Stomach (tissue), 8 donors: ENCODE measurements at regions not wholly inside any gene's neighbourhood (a gene's known extent, or its start where the extent isn't known, plus 50 kb on each side); places are given as distances from the start of the nearest gene placed in this dataset.

Experiments used
- DNase-seq, 2 donors: peaks; one replicate each; pipeline versions ENCODE4 v3.0.0 to v3.0.0-alpha.2; 2013 to 2019
- H3K27ac ChIP-seq, 5 donors: fragments of 200-600 bp in 4 of 5; sonication (generic) in 4 of 5; one replicate each; pipeline ENCODE4 v1.5.1; 2013 to 2019; ENCODE audit warnings: mild to moderate bottlenecking in 1 of 5, moderate library complexity in 1 of 5
- H3K27me3 ChIP-seq, 3 donors: fragments of 200-600 bp; sonication (generic); one replicate each; pipeline ENCODE4 v1.5.1; 2017 to 2019; ENCODE audit warnings: mixed run types in 1 of 3
- H3K36me3 ChIP-seq, 4 donors: fragments of 200-600 bp; sonication (generic); 1 replicate in 3 of 4; 2 replicates in 1 of 4; pipeline ENCODE4 v1.5.1; 2016 to 2019
- H3K4me1 ChIP-seq, 4 donors: fragments of 200-600 bp; sonication (generic); one replicate each; pipeline ENCODE4 v1.5.1; 2016 to 2019
- H3K4me3 ChIP-seq, 4 donors: fragments of 200-600 bp; sonication (generic) in 3 of 4; one replicate each; pipeline ENCODE4 v1.5.1; 2016 to 2019; ENCODE audit warnings: mild to moderate bottlenecking in 1 of 4
- H3K9me3 ChIP-seq, 4 donors: fragments of 200-600 bp; sonication (generic); one replicate each; pipeline ENCODE4 v1.5.1; 2016 to 2019
- EP300 ChIP-seq: sonication (generic); formaldehyde crosslinking; IDR thresholded peaks from one replicate; pipeline ENCODE4 v1.6.1; 2017; ENCODE audit warnings: antibody characterized with exemption
- POLR2A ChIP-seq, 4 donors: fragments of 450-650 bp; IDR thresholded peaks; one replicate each; pipeline ENCODE4 v1.6.1; 2016; ENCODE audit warnings: antibody characterized with exemption in 4 of 4, control low read depth in 2 of 4, mild to moderate bottlenecking in 1 of 4, moderate library complexity in 1 of 4
- POLR2AphosphoS5 ChIP-seq, 3 donors: sonication (generic); formaldehyde crosslinking; IDR thresholded peaks; one replicate each; pipeline ENCODE4 v1.6.1; 2016; ENCODE audit warnings: antibody characterized with exemption in 3 of 3
- WGBS, 5 donors: extraction: QIAGEN DNeasy Blood & Tissue Kit in 3 of 5; methylation state at CpG; one replicate each; pipeline versions ENCODE4 v1.1.5 to v1.1.7; 2013 to 2018; 5-methylcytosine and 5-hydroxymethylcytosine counted together
- intact Hi-C: fragments of 100-400 bp; cut with DNase I; formaldehyde crosslinking; loops from one replicate; pipeline ENCODE4 v1.15.1; 2023; ENCODE audit warnings: low total_unique reads
- TF ChIP-seq, protein P1 (sequence below), 7 experiments: fragments of 450-650 bp in 4 of 7; fragments of 200-600 bp in 3 of 7; sonication (generic) in 3 of 7; IDR thresholded peaks; one replicate each; pipeline ENCODE4 v1.5.1; 2016 to 2019; ENCODE audit warnings: antibody characterized with exemption in 7 of 7, control low read depth in 2 of 7, mild to moderate bottlenecking in 1 of 7
- donor health status: healthy with polysubstance abuse.
- donor health status: Bipolar disorder and iron deficiency.
- donor health status: healthy.

DNA sequence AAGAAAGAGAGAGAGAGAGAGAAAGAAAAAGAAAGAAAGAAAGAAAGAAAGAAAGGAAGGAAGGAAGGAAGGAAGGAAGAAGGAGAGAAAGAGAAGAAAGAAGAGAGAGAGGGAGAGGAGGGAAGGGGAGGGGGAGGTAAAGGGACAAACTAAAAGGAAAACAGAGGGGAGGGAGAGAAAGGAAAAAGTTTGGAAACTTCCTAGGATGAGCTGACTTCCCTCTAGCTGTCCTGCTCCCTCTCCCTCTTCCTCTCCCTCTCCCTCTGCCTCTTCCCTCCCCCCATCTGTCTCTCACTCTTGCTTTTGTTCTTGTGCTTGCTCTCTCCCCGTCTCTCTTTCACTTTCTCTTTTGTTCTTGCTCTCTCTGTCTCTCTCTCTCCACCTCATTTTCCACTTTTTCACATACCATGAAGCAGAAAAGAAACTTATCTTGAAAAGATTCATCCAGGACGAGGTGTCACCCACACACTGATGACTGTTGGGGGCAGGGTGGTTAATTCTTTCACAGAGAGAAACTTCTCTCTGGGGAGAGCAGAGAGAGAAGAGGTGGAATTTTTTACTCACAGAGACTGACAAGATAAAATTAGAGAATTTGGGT is 56.4 kb upstream of the DUSP22 start:
- H3K4me3 ChIP-seq, result peak overlapping the region; percentile 13 to 40 (median 23)
- TF ChIP-seq POLR2A (IDR thresholded peaks at IDR 0.05) (no peak), POLR2AphosphoS5 (IDR thresholded peaks at IDR 0.05) (no peak)
- TF ChIP-seq, protein P1, sequence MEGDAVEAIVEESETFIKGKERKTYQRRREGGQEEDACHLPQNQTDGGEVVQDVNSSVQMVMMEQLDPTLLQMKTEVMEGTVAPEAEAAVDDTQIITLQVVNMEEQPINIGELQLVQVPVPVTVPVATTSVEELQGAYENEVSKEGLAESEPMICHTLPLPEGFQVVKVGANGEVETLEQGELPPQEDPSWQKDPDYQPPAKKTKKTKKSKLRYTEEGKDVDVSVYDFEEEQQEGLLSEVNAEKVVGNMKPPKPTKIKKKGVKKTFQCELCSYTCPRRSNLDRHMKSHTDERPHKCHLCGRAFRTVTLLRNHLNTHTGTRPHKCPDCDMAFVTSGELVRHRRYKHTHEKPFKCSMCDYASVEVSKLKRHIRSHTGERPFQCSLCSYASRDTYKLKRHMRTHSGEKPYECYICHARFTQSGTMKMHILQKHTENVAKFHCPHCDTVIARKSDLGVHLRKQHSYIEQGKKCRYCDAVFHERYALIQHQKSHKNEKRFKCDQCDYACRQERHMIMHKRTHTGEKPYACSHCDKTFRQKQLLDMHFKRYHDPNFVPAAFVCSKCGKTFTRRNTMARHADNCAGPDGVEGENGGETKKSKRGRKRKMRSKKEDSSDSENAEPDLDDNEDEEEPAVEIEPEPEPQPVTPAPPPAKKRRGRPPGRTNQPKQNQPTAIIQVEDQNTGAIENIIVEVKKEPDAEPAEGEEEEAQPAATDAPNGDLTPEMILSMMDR (IDR thresholded peaks at IDR 0.05), result no peak
- H3K27me3 ChIP-seq, result no peaks in the 10 kb centered on the region
- WGBS, 5 donors, result 1 to 14% (median 4%) methylated on average over 2 of the region's 2 CpGs
- H3K4me1 ChIP-seq, result peaks cover 0 to 9% (median 4%) of the 10 kb centered on the region in 4 donors
- H3K27ac ChIP-seq, result peak overlapping the region in 4 of 5 donors; percentile 17 to 65 (median 48)
- peak in 1 of 2 donors; percentile 74 for DNase-seq
- no peaks in the 10 kb centered on the region for H3K9me3 ChIP-seq
- intact Hi-C loops, result no loop called here
- no peaks in the 10 kb centered on the region for H3K36me3 ChIP-seq

DNA sequence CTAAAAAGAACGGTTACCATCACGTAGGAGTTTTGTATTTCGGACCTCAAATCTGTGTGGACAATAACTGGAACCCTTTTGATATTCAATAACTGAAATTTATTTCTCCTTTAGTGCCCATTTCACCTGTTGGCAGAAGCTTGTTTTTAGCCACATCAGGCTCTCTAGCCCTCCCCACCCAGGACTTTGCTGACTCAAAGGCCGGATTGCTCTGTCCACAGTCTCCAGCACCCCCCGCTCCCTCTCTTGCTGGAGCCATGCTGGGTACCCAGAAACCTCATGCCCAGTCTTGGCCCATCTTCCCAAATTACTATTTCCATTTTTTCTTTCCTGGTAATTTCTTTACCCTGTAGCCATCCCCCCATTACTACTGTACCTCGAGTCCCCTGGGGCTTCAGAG is 55.8 kb upstream of the DUSP22 start:
- intact Hi-C loops, result no loop called here
- peak overlapping the region in 2 of 4 donors; percentile 13 to 24 for H3K4me3 ChIP-seq
- no peak for DNase-seq
- peaks cover 0 to 9% (median 4%) of the 10 kb centered on the region in 4 donors for H3K4me1 ChIP-seq
- TF ChIP-seq POLR2A (IDR thresholded peaks at IDR 0.05), result no peak
- TF ChIP-seq, protein P1 (IDR thresholded peaks at IDR 0.05), result no peak
- no peak for TF ChIP-seq EP300
- no peak for TF ChIP-seq POLR2AphosphoS5 (IDR thresholded peaks at IDR 0.05)
- WGBS, 5 donors, result 80 to 87% (median 85%) methylated on average over 6 of the region's 6 CpGs
- no peaks in the 10 kb centered on the region for H3K9me3 ChIP-seq
- peak overlapping the region in 2 of 5 donors; percentile 17 to 46 for H3K27ac ChIP-seq
- peaks cover 0 to 6% (median 0%) of the 10 kb centered on the region in 3 donors for H3K27me3 ChIP-seq
- H3K36me3 ChIP-seq, result no peaks in the 10 kb centered on the region

DNA sequence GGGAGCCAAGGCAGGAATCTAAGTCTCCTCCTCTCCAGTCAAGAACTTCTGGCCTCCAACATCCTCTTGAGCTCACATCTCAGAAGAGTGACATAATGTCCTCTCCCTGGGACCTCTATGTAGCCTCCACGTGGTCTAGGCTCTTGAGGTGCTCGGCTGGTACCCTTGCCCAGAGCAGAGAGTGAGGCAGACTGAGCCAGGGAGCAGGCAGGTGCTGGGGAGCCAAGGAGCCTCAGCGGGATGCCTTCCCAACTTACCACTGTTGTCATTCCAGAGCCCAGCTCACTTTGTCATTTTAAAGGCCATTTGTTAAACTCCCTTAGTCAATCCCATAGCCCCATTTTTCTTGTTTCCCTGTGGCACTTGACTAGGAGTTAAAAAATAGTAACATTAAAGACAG is 52.1 kb upstream of the DUSP22 start:
- 52 to 82% (median 63%) methylated on average over 3 of the region's 3 CpGs for WGBS, 5 donors
- Histone ChIP-seq H3K27me3 (peaks cover 0 to 6% (median 0%) of the 10 kb centered on the region in 3 donors), H3K36me3 (no peaks in the 10 kb centered on the region), H3K27ac (no peak overlapping the region), H3K4me1 (peaks cover 0 to 9% (median 4%) of the 10 kb centered on the region in 4 donors), H3K4me3 (no peak overlapping the region), H3K9me3 (peaks cover 0 to 6% (median 4%) of the 10 kb centered on the region in 4 donors)
- intact Hi-C loops, result no loop called here
- TF ChIP-seq, protein P1 (IDR thresholded peaks at IDR 0.05), result no peak
- TF ChIP-seq EP300, result no peak
- no peak for TF ChIP-seq POLR2A (IDR thresholded peaks at IDR 0.05)
- TF ChIP-seq POLR2AphosphoS5 (IDR thresholded peaks at IDR 0.05), result no peak
- no peak for DNase-seq

DNA sequence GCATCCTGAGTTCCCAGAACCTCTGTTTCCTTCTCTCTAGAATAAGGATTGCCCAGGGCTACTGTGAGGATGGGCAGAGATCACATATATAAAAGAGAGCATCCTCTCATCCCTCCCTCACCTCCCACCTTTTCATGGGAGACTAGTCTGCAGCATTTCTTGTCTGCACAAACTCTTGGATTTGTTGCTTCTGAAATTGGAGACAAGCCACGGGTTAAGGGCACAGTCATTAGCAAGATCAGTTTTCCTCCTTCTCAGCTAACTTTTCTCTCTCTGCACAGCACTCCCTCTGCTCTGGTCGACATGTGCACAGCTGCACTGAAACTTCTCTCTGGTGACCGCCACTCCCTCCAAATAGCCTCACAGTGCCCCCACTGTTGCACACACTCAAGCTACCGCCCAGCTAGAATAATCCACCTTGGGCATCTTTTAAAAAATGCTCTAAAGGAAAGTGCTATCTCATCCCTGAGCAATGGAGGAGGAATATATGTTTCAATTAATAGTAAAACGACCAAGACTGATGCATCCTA is 50.9 kb upstream of the DUSP22 start:
- 48 to 57% (median 53%) methylated on average over 5 of the region's 5 CpGs for WGBS, 5 donors
- TF ChIP-seq, protein P1 (IDR thresholded peaks at IDR 0.05), result no peak
- TF ChIP-seq POLR2AphosphoS5 (IDR thresholded peaks at IDR 0.05), result no peak
- no peak for TF ChIP-seq EP300
- TF ChIP-seq POLR2A (IDR thresholded peaks at IDR 0.05), result no peak
- Histone ChIP-seq H3K9me3 (peaks cover 0 to 6% (median 4%) of the 10 kb centered on the region in 4 donors), H3K36me3 (no peaks in the 10 kb centered on the region), H3K4me3 (no peak overlapping the region), H3K27me3 (peaks cover 0 to 6% (median 0%) of the 10 kb centered on the region in 3 donors), H3K27ac (no peak overlapping the region), H3K4me1 (peaks cover 0 to under 1% (median 0%) of the 10 kb centered on the region in 4 donors)
- DNase-seq, result no peak
- intact Hi-C loops, result no loop called here
